ENCODE measurements at regions not wholly inside any gene's neighbourhood (a gene's known extent, or its start where the extent isn't known, plus 50 kb on each side); places are given as distances from the start of the nearest gene placed in this dataset.

DNA sequence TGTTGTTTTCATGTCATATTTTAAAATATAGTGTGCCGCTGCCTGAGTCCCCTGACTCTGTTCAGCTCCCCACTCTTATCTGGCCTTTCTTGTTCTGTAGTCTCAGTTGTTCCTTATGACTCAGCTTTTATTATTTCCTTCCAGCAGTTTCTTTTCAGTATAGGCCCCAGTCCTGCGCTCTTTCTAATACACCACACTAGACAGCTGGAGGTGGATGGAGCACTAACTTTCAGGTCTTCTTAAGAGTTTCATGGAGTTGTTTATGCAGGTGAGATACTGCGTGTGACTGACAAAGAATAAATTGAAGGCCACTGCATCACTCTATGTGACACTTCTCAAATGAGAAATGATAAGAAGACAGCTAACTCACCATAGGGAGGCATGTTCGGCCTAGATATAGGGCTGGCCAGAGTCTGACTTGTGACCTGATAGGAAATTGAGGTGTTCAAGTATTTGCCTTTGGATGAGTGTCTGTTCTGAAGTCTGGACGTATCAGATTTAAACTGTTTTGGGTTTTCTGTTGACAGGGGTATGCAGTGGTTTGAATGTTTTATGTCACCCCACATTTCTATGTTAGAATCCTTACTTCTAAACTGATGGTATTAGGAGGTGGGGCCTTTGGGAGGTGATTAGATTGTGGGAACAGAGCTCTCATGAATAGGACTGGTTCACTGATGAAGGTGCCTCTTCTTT lies 60.8 kb upstream of the CLMN start:
- DNase-seq, result no peak

DNA sequence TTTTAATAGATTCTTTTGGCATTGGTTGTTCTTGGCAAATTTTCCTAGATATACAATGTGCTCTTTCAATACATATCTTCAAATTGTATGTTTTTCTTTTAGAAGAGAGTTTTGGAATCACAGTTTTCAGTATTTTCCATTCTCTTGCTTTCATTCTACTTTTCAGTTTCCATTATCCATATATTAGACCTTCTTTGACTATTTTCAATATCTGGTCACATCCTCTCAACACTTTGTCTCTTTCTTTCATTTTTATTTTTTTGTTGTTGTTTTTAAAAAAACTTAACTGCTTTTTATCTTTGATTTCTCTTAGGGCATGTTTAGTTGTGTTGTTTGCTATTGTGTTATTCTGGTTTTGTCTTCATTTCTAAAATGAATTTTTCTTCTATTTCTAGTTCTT lies 59.9 kb upstream of the CLMN start:
- DNase-seq, result no peak

GRCh38 chr14:95375539-95376109 lies 55.9 kb upstream of the CLMN start:
- no peak for DNase-seq

DNA sequence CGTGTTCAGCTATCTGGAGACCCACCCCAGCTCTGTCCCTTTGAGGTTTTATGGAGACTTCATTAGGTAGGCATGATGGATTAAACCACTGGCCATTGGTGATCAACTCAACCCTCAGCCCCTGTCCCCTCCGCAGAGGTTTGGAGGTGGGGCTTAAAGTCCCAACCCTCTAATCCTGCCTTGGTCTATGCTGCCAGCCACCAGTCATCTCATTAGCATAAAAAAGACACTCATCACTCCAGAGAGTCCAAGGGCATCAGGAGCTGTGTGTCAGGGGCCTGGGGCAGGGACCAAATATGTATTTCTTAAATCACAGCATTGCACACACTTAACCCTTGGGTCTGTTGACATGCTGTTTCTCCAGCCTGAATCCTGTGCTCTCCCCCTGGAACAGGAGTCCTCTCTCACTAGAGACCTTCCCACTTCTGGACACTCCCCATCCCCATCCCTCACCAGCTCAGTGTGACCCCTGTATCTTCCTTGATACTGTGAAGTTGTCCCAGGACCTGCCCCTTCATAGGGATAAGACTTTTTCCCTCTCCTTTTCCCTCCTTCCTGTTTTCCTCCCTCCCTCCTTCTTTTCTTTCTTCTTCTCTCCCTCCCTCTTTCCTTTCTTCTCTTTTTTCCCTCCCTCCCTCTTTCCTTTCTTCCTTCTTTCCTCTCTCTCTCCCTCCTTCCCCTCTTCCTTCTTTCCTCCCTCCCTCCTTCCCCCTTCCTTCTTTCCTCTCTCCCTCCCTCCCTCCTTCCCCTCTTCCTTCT lies 54.7 kb upstream of the CLMN start:
- no peak for DNase-seq

GRCh38 chr14:95370076-95370475 lies 50.4 kb upstream of the CLMN start:
- no peak for DNase-seq

All from NCI-H2107 (cell line).